HG03064 (cell line): ENCODE measurements at regions not wholly inside any gene's neighbourhood (a gene's known extent, or its start where the extent isn't known, plus 50 kb on each side); places are given as distances from the start of the nearest gene placed in this dataset.
"Not testable (repeated sequence)": the region's sequence is repeated elsewhere in the genome, so short reads cannot be mapped to it uniquely, and the experiment has no call there.

Experiments used
- ATAC-seq: cut with Tn5 transposase; IDR thresholded peaks from one replicate; pipeline ENCODE4 v1.9.1; 2021; ENCODE audit warnings: low read depth; ENCODE audit not compliant: unreplicated experiment

DNA sequence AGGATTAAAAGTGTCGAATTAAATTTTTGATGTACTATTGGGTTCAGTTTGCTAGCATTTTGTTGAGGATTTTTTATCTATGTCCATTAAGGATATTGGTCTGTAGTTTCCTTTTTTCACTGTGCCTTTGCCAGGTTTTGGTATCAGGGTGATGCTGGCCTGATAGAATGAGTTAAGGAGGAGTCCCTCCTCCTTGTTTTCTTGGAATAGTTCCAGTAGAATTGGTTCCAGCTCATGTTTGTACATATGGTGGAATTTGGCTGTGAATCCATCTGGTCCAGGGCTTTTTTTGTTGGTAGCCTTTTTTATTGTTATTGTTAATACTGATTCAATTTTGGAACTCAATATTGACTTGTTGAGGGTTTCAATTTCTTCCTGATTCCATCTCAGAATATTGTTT, 141.8 kb downstream of the SIM1 start:
- no peak for ATAC-seq

GRCh38 chr6:100320686-100321085, 144.0 kb downstream of the SIM1 start:
- no peak for ATAC-seq

GRCh38 chr6:100317031-100317430, 147.7 kb downstream of the SIM1 start:
- ATAC-seq, result no peak

DNA sequence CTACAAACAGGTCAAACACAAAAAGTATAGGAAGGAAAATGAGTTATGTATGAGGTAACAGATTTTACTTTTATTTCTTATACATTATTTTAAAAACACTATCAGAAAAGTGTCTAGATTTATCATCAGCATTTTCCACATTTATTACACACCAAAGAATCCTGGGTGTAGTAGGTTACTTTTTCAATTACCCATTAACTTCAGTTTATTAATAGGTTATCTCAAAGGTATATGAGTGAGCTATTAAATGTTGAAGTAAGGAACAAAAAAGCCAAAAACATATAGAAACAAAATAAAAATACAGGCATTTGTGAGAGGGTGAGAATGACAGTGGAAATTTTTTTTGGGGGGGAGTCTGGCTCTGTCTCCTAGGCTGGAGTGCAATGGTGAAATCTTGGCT, 150.5 kb downstream of the SIM1 start:
- no peak for ATAC-seq

GRCh38 chr6:100311707-100312251, 152.9 kb downstream of the SIM1 start:
- no peak for ATAC-seq

DNA sequence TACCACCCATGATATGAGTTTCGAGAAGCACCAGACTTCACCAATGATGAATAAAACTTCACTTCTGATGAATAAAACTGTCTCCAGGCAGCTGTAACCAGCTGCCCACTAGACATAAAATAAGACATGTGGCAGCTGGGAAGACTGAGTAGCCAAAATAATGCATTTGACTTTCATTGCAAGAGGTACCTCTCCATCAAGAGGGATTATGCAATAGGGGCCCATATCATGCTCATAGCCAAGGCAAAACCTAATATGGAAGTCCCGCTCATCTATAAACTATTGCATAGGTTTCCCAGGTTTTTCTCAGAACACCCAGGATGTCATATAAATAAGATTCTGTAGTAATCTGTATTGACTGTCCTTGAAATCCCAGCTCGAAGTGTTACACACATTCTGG, 155.5 kb downstream of the SIM1 start:
- no peak for ATAC-seq

DNA sequence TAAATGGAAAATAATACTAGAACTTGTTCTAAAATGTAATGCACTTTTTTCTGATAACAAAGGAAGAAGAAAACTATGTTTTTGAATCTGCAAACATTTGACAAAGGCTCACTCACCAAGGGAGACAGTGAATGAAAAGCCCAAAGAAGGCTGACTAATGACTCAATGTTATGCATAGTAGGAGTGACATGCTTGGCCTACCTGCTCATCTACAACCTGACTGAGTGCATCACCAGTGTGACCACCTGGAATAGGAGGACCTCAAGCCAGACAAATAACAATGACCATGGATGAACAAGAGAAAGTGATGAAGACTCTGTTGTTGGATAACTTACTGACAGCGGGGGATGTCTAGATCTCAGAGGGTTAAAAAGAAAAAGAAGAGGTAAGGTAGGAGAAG, 157.2 kb downstream of the SIM1 start:
- ATAC-seq, result no peak

GRCh38 chr6:100305209-100305869, 159.4 kb downstream of the SIM1 start:
- no peak for ATAC-seq

- ATAC-seq, result no peak
Measured at GRCh38 chr6:100304575-100304974, 160.1 kb downstream of the SIM1 start.

DNA sequence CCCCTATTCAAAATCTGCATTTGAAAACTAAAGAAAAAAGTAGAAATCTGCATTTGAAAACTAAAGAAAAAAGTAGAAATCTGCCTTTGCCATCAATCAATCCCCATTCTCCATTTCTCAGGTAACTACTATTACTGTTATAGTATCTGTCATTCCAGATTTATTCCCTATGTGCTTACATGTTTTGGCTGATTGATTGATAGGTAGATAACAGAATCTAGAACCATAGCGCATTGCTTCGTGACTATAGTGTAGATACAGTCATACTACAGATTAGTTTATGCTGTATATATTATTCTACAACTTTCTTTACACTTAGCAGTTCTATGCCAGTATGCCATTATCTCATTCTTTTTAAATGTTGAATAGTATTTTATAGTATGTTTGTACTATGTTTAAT, 163.0 kb downstream of the SIM1 start:
- no peak for ATAC-seq

DNA sequence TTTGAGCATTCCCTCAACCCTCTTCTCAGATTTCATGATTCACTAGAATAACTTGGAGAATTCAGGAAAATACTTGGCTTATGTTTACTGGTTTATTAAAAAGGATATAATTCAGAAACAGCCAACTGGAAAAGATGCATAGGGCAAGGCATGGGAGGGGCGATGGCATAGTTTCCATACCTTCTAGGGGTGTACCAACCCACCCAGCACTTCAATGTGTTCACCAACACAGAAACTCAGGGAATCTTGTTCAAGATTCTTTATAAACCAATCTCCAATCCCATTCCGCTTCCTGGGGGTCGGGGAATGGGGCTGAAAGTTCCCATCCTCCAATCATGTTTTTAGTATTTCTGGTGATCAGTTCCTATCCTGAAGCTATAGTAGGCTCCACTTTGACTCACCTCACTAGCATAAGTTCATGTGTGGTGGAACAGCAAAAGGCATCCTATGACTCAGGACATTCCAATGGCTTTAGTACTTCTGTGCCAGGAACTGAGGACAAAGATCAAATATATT, 164.4 kb downstream of the SIM1 start:
- no peak for ATAC-seq

- no peak for ATAC-seq
Measured at GRCh38 chr6:100296810-100297544, 167.7 kb downstream of the SIM1 start.

- not testable (repeated sequence) for ATAC-seq
Measured at GRCh38 chr6:100295172-100295571, 169.5 kb downstream of the SIM1 start.

GRCh38 chr6:100289285-100289684, 175.4 kb downstream of the SIM1 start:
- ATAC-seq, result no peak

DNA sequence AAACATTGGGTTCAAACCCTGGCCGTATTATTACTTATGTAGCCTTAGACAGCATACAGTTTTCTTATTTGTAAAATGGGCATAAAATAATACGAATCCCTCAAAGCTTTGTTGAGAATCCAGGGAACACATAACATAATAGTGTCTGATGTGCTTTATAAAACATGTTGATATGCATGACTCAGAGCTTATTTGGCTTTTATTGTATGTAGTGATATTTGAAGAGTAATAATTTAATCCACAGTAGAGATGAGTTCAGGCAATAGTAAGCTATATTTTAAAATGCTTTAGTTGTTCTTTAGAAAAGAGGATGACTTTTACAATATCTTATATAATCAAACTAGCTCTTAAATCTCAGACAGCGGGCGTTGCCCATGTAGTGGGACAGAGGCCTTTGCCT, 176.4 kb downstream of the SIM1 start:
- no peak for ATAC-seq

GRCh38 chr6:100283285-100283684, 181.4 kb downstream of the SIM1 start:
- no peak for ATAC-seq

DNA sequence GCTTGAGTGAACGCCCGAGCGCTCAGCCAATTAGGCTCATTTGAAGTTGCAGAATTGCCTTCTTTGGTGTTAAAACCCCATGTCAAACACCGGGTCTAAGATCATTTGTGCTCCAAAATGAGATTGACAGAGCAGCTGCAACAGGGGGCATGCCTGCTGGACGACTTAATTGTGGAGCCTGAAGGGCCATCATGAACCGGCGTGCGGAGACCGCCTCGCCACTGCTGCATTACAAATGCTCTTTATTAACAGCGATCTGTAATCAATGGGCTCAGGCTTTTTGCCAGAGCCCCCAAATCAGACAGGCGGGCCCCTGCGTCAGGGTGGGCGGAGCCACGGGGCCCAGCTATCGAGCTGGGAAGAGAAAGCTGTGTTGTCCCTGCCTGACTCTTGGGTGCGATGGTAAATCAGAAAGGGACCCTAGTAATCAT, 183.2 kb downstream of the SIM1 start:
- no peak for ATAC-seq

DNA sequence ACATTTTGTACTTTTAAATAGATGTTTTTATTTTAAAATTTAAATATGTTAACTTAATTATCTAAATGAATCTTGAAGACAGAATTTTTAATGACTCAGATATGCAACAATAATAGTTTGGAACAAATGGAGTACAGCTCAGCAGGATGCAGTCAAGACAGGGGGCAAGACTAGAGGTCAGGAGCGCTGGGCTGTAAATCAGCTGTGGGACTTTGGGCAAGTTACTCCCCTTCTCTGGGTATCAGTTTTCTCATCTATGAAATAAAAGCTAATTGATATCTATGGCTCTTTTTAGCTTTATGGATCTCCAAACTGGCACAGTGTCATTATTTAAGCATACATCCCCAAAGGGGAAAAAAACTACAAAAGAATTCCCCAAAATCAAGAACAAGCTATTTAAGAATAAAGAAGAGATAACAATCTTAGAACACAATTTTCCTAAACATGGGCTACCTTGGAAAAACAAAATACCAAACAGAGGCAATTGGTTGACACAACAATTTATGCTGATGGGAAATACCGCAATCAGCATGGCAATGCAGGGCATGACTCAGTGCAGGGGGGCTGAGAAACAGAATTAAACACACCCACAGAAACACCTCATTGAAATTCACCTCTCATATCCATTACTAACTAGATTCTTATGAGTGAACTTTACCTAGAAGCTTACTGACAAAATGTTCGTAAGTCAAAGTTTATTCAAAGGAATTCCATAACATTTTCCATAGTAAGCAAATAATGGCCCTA, 188.2 kb downstream of the SIM1 start:
- no peak for ATAC-seq

GRCh38 chr6:100274147-100274546, 190.6 kb downstream of the SIM1 start:
- no peak for ATAC-seq

- no peak for ATAC-seq
Measured at GRCh38 chr6:100271625-100272024, 193.1 kb downstream of the SIM1 start.

DNA sequence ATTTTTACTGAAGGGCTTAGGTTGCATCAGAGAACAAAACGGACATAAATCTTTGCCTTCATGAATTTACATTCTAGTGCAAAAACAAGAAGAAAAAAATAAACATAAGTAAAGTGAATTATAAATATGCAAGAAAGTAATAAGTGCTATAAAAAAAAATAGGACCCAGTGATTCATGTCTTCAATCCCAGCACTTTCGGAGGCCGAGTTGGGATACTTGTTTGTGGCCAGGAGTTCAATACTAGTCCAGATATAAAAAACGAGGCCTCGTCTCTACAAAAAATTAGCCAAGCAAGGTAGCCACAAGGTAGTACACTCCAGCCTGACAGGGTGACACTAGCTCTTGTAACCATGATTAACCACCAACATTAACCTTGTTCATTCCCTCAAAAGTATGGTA, 193.5 kb downstream of the SIM1 start:
- no peak for ATAC-seq
